ENCODE measurements at regions not wholly inside any gene's neighbourhood (a gene's known extent, or its start where the extent isn't known, plus 50 kb on each side); places are given as distances from the start of the nearest gene placed in this dataset.

DNA sequence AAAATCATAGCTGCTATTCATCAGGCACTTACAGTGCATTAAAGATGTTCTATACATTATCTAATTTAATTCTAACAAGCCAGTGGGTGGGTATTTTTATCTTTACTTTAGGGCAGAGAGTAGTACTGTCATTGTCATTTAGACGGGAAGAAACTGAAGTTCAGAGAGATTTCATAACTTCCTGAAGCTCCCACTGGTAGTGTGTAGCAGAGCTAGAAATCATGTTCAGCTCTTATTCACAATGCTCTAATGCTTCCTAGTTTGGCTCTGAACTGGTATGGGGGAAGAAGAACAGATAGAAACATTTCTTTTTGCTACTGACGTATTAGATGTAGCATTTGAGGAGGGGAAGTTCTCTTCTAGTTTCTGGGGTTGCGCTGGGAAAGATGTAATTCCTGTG is 116.7 kb downstream of the CYP26A1 start:
- no peak for DNase-seq (ENCODE audit: low read depth)
- TF ChIP-seq, protein P1, sequence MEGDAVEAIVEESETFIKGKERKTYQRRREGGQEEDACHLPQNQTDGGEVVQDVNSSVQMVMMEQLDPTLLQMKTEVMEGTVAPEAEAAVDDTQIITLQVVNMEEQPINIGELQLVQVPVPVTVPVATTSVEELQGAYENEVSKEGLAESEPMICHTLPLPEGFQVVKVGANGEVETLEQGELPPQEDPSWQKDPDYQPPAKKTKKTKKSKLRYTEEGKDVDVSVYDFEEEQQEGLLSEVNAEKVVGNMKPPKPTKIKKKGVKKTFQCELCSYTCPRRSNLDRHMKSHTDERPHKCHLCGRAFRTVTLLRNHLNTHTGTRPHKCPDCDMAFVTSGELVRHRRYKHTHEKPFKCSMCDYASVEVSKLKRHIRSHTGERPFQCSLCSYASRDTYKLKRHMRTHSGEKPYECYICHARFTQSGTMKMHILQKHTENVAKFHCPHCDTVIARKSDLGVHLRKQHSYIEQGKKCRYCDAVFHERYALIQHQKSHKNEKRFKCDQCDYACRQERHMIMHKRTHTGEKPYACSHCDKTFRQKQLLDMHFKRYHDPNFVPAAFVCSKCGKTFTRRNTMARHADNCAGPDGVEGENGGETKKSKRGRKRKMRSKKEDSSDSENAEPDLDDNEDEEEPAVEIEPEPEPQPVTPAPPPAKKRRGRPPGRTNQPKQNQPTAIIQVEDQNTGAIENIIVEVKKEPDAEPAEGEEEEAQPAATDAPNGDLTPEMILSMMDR (IDR thresholded peaks at IDR 0.05; ENCODE audit: insufficient read depth, low read length, severe bottlenecking), result no peak
- FAIRE-seq, result no peak
- H3K36me3 ChIP-seq (ENCODE audit: control insufficient read depth, insufficient read depth, low read length), result no peaks in the 10 kb centered on the region
- H3K4me3 ChIP-seq (ENCODE audit: low read depth, low read length), result no peak overlapping the region
- no peaks in the 10 kb centered on the region for H3K27me3 ChIP-seq (ENCODE audit: control insufficient read depth, insufficient read depth, low read length)

DNA sequence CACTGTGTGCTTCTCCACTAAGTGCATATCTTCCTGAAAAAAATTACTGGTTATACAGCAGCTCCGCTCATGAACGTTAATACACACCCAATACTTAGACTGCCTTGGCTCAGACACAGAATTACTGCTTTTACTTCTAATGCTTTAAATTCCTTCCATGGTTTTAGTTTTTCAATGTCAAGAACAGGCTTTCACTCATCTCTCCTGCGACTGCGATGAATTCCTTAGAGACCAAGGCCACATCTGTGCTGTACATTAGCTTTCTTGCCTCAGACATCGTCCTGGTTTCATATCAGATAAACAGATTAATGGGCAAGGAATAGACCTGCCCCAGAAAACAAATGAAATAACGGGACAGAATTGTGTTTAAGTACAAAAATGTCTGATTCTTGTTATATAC is 120.2 kb downstream of the CYP26A1 start:
- DNase-seq (ENCODE audit: low read depth), result no peak
- H3K4me3 ChIP-seq (ENCODE audit: low read depth, low read length), result no peak overlapping the region
- no peak for FAIRE-seq
- TF ChIP-seq, protein P1 (IDR thresholded peaks at IDR 0.05; ENCODE audit: insufficient read depth, low read length, severe bottlenecking), result no peak
- no peaks in the 10 kb centered on the region for H3K27me3 ChIP-seq (ENCODE audit: control insufficient read depth, insufficient read depth, low read length)
- no peaks in the 10 kb centered on the region for H3K36me3 ChIP-seq (ENCODE audit: control insufficient read depth, insufficient read depth, low read length)

GRCh38 chr10:93198401-93199131 is 124.9 kb downstream of the CYP26A1 start:
- H3K36me3 ChIP-seq (ENCODE audit: control insufficient read depth, insufficient read depth, low read length), result no peaks in the 10 kb centered on the region
- H3K27me3 ChIP-seq (ENCODE audit: control insufficient read depth, insufficient read depth, low read length), result peaks cover 1% of the 10 kb centered on the region
- no peak overlapping the region for H3K4me3 ChIP-seq (ENCODE audit: low read depth, low read length)
- TF ChIP-seq, protein P1 (IDR thresholded peaks at IDR 0.05; ENCODE audit: insufficient read depth, low read length, severe bottlenecking), result no peak
- no peak for FAIRE-seq
- DNase-seq (ENCODE audit: low read depth), result peak; percentile 7

- peak; percentile 29 for DNase-seq (ENCODE audit: low read depth)
- TF ChIP-seq, protein P1 (IDR thresholded peaks at IDR 0.05; ENCODE audit: insufficient read depth, low read length, severe bottlenecking), result no peak
- no peak overlapping the region for H3K4me3 ChIP-seq (ENCODE audit: low read depth, low read length)
- no peak for FAIRE-seq
- H3K27me3 ChIP-seq (ENCODE audit: control insufficient read depth, insufficient read depth, low read length), result peaks cover 1% of the 10 kb centered on the region
- H3K36me3 ChIP-seq (ENCODE audit: control insufficient read depth, insufficient read depth, low read length), result no peaks in the 10 kb centered on the region
These were observed 125.6 kb downstream of the CYP26A1 start for GRCh38 chr10:93199191-93199751.

- Histone ChIP-seq H3K36me3 (ENCODE audit: control insufficient read depth, insufficient read depth, low read length) (no peaks in the 10 kb centered on the region), H3K4me3 (ENCODE audit: low read depth, low read length) (no peak overlapping the region), H3K27me3 (ENCODE audit: control insufficient read depth, insufficient read depth, low read length) (no peaks in the 10 kb centered on the region)
- FAIRE-seq (no peak), DNase-seq (ENCODE audit: low read depth) (no peak)
- TF ChIP-seq, protein P1 (IDR thresholded peaks at IDR 0.05; ENCODE audit: insufficient read depth, low read length, severe bottlenecking), result no peak
These were observed 131.1 kb downstream of the CYP26A1 start for GRCh38 chr10:93204494-93205485.

Measured in bronchial epithelial cell (primary cell).